B cell (primary cell): ENCODE measurements at regions not wholly inside any gene's neighbourhood (a gene's known extent, or its start where the extent isn't known, plus 50 kb on each side); places are given as distances from the start of the nearest gene placed in this dataset.

Experiments used
- EZH2 ChIP-seq: IDR thresholded peaks from 2 replicates; pipeline ENCODE4 v1.6.1; 2012; ENCODE audit warnings: borderline replicate concordance, low read depth, mild to moderate bottlenecking, moderate library complexity, low read length; ENCODE audit not compliant: insufficient read depth, poor library complexity, severe bottlenecking
- TF ChIP-seq, protein P1 (sequence below): fragments of 200-600 bp; IDR thresholded peaks from one replicate; pipeline ENCODE4 v1.8.0; 2022; ENCODE audit warnings: antibody characterized with exemption, mild to moderate bottlenecking

DNA sequence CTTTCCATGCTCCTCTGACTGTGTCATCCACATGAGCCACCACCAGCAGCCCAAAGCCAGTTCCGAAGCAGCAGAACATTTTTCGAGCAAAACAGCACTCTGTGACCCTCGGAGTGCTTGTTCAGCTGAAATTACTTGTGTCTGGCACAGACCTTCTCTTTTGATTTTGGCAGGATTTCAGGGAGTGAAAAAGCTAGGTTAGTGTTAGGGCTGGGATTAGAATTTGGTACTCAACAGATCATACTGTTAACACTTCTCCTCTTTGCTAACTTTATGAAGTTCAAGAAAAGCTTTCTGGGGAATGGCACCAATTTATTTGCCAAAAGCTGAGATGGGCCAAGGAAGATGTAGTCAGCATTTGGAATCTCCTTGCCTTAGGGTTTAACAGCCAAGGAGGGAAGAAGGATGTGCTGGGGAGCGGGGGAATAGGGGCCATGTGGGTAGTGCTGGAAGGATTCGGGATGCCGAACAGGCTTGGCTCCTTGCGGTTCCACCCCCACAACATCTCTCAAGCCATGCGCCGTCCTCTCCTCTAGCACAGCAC lies 55.1 kb upstream of the TRA2B start:
- TF ChIP-seq, protein P1, sequence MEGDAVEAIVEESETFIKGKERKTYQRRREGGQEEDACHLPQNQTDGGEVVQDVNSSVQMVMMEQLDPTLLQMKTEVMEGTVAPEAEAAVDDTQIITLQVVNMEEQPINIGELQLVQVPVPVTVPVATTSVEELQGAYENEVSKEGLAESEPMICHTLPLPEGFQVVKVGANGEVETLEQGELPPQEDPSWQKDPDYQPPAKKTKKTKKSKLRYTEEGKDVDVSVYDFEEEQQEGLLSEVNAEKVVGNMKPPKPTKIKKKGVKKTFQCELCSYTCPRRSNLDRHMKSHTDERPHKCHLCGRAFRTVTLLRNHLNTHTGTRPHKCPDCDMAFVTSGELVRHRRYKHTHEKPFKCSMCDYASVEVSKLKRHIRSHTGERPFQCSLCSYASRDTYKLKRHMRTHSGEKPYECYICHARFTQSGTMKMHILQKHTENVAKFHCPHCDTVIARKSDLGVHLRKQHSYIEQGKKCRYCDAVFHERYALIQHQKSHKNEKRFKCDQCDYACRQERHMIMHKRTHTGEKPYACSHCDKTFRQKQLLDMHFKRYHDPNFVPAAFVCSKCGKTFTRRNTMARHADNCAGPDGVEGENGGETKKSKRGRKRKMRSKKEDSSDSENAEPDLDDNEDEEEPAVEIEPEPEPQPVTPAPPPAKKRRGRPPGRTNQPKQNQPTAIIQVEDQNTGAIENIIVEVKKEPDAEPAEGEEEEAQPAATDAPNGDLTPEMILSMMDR = no peak
- no peak for TF ChIP-seq EZH2
